ENCODE measurements at regions not wholly inside any gene's neighbourhood (a gene's known extent, or its start where the extent isn't known, plus 50 kb on each side); places are given as distances from the start of the nearest gene placed in this dataset.

GRCh38 chr1:164183854-164184635 lies 374.9 kb upstream of the PBX1 start:
- DNase-seq = no peak

GRCh38 chr1:164186881-164187280 lies 372.1 kb upstream of the PBX1 start:
- no peak for DNase-seq

GRCh38 chr1:164188497-164188896 lies 370.5 kb upstream of the PBX1 start:
- no peak for DNase-seq

GRCh38 chr1:164191191-164191590 lies 367.8 kb upstream of the PBX1 start:
- DNase-seq = no peak

- no peak for DNase-seq
Measured at GRCh38 chr1:164210211-164210739, 348.7 kb upstream of the PBX1 start.

- DNase-seq = no peak
Measured at GRCh38 chr1:164223378-164223777, 335.6 kb upstream of the PBX1 start.

GRCh38 chr1:164225011-164225410 lies 334.0 kb upstream of the PBX1 start:
- DNase-seq = no peak

GRCh38 chr1:164226977-164227376 lies 332.0 kb upstream of the PBX1 start:
- no peak for DNase-seq

GRCh38 chr1:164228928-164229327 lies 330.1 kb upstream of the PBX1 start:
- DNase-seq = no peak

GRCh38 chr1:164233149-164233548 lies 325.8 kb upstream of the PBX1 start:
- no peak for DNase-seq

- no peak for DNase-seq
Measured at GRCh38 chr1:164240081-164240480, 318.9 kb upstream of the PBX1 start.

GRCh38 chr1:164250365-164250764 lies 308.6 kb upstream of the PBX1 start:
- no peak for DNase-seq

GRCh38 chr1:164256456-164256855 lies 302.5 kb upstream of the PBX1 start:
- no peak for DNase-seq

- no peak for DNase-seq
Measured at GRCh38 chr1:164261691-164262240, 297.2 kb upstream of the PBX1 start.

GRCh38 chr1:164263540-164263939 lies 295.4 kb upstream of the PBX1 start:
- no peak for DNase-seq

- no peak for DNase-seq
Measured at GRCh38 chr1:164265232-164265631, 293.8 kb upstream of the PBX1 start.

GRCh38 chr1:164272156-164272555 lies 286.8 kb upstream of the PBX1 start:
- DNase-seq = no peak

GRCh38 chr1:164296172-164296571 lies 262.8 kb upstream of the PBX1 start:
- DNase-seq = no peak

GRCh38 chr1:164308101-164308500 lies 250.9 kb upstream of the PBX1 start:
- no peak for DNase-seq

- no peak for DNase-seq
Measured at GRCh38 chr1:164310166-164310565, 248.8 kb upstream of the PBX1 start.

- no peak for DNase-seq
Measured at GRCh38 chr1:164311377-164311776, 247.6 kb upstream of the PBX1 start.

GRCh38 chr1:164320790-164321731 lies 237.9 kb upstream of the PBX1 start:
- DNase-seq = no peak

GRCh38 chr1:164325786-164326185 lies 233.2 kb upstream of the PBX1 start:
- DNase-seq = no peak
